NCI-H82 (cell line): ENCODE measurements at regions not wholly inside any gene's neighbourhood (a gene's known extent, or its start where the extent isn't known, plus 50 kb on each side); places are given as distances from the start of the nearest gene placed in this dataset.

ENCODE experiments used
- DNase-seq: peaks from one replicate; lab custom pipeline; 2025; lab: John Stamatoyannopoulos, UW

DNA sequence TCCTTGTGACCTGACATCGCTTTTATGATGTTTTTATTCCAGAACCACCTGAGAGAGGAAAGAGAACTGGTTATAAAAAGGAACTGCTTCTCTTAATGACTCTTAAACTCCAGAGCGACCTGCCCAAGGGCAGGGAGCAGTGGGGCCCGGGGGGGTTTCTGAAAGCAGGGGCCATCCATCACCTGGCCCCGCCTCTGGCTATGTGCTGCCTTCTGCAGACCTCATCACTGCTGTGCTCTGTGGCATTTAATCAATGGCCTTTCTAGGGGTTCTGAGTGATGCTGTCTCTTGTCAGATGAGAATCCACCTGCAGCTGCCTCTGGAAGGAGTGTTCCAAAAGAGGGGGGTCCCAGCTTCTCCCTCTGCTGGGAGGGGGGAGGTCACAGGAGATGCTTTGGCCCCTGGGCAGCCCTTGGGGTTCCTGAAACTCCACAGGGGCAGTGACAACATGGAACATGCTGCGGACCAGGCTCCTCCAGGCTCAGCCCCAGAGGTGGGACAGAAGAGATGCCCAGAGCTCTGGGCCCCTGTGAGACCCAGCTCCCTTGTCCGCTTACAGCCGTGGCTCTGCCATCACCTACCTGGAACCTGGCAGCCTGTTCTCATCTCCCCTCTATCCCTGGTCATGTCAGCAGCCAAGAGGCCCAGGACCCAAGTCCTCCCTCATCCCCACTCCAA, 177.1 kb upstream of the SULF2 start:
- DNase-seq: no peak

DNA sequence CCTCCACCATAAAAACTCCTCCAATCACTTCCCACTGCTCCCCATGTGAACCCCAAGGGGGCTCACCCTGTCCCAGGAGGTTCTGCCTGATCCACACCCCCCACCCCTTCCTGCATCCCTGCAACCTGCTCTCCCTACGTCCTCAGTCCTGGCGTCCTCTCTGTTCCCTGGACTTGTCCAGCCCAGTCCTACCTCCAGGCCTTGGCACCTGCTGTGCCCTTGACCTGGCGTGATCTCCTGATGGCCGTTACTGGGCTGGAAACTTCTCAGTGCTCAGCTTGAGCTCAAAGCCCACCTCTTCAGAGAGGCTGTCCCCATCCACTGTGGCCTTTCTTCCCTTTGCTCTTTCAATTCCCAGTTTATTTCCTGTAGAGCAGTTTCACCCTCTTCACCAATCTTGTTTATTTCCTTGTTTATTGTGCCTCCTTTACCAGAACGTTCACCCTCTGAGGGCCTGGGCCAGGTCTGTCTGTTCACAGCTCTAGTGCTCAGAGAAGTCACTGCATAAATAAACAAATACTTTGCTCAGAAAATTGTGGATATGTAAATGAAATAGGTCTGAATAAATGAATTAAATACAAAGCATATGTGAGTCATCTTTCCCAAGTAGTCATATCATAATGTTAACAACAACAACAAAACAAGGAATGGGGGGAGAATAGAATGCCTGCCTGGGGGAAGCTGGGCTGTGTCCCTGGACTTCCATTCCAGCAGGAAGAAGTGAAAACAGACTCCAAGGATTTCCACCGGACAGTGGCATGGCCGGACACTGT, 175.7 kb upstream of the SULF2 start:
- no peak for DNase-seq

DNA sequence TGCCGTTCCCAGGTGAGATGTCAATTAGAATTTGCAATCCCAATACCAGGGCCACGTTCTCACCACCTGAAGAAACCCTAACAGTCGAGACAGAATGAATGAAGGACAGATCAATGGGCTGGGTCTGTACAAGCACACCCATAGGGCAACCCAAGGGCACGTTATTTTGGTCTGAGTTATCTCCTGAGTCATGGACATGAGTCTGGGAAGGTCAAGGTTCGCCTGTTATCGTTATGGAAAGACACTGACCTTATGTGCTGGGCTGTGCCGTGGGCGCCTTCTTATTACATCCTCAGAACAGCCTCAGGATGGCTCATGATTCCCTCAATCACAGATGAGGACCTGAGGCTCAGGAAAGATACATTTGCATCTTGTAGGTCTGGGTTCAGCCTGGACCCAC, 175.0 kb upstream of the SULF2 start:
- DNase-seq: no peak

DNA sequence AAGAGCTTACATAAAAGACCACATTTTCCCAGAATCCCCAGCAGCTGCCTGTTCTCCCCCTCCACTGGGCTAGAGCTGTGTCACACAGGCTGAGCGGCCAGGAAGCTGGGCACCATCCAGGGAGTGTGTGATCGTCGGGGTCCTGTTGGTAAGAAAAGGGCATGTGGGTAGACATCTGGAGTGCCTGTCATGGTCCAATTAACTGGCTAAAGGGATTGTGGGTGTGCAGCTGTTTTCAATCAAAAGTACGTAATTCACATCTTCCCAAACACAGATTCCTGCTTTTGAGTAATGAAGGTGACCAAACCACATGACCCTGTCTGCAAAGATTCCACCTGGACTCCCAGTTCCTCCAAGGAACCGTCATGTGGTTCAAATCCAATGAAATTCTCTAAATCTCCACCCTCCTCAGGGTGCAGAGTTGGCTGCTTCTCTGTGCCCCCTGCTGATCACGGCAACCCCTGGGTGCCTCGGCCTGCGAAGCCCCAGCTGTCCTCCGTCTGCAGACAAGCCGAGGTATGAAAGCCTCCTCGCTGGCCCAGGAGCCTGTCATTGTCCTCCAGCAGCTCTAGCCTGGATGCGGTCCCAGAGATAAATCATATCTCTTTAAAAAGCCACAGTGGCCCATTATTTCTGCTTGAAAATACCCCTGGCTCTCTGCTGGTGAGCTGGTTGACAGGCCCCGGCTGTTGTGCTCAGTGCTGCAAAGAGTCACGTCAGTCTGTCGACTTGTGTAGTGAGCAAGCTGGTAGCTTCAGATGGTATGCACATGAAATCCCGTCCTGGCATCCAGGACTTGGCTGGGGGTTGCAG, 172.9 kb upstream of the SULF2 start:
- peak; percentile 75 for DNase-seq

DNA sequence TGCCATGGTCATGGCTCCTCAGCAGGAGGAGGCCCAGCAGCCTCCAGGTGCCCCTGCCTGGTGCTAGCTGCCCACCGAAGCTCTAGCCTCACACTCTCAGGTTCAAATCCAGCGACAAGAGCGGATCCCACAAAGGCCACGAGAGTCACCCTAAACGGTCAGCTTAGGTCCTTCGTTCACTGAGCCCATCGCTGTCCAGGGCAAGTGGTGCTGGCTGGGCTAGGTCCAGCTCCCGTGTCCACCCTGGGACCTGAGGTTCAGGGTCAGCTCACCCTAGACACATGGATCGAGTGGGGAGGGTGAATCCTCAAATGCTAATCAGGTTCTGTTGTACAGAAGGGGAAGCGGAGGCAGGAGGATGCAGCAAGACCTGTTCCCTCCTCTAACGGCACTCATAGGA, 171.9 kb upstream of the SULF2 start:
- DNase-seq: no peak

DNA sequence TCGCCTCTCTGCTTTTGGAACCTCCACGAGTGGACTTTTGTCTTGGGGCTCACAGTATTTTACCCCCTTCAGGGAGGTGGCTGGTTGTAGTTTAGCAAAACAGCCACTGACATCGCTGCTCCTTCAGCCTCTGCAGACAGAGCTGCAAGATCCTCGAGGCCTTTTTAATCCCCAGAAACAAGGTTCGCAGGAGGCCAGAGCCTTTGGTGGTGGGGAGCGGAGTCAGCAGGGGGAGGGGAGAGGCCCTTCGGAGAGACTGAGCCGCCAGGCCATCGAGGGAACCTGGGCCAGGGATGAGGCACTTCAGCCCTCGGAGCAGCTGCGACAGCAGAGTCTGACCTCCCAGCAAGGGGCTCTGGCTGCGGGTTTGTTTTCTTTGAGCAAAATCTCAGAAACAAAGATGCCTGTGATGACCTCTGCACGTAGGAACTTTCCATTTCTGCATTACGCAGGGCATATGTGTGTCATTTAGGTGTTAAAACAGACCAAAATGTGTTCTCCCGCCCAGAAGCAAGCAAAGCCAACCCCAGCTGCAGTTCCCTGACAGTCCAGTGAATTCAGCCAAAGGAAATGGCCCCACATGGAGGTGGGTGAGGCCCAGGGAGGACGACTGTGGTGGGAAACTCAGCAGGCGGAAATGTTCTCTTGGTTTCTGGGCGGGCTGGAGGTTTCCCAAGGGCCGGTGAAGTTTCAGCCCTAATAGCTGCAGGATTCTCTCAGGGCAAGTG, 171.2 kb upstream of the SULF2 start:
- peak; percentile 26 for DNase-seq

DNA sequence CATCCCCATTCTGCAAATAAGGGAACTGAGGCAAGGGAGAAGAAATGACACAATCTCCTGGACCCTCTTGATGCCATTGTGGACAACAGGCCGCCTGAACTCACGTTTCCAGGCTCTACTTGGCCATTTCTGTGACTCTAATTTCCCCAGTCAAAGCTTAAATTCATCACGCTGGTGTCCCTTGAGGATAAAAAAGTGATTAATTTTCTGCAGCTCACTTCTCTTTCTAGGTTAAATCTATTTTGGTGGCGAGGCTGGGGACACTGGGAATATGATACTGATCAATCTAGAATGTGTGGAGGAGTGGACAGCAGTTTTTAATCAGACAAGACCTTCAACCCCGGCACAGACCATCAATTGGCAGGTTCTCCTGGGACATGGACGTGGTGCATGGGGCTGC, 168.2 kb upstream of the SULF2 start:
- DNase-seq: no peak

DNA sequence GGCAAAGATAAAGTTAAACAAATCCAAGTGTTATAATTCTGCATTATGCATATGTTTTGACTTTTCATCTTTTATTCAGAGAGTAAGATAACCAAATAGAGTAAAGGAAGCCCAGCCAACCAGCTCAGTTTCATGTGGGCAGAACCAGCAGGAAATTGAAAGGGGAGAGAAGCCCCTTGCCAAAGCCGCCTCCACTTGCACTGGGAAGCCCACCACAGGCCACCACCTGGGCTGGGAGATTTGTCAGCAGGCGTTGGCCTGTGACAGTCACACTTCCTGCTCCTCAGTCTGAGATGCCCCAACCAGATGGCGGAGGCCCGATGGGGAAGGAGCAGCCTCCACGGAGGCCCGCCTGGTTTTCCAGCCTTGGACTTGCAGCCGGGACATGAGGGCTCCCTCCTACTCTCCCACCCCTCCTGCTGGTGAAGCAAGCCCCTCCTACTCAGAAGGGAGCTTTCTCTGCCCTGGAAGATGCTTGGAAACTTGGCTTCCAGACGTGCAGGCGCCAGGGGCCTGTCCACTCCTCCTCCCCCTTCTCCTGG, 166.8 kb upstream of the SULF2 start:
- no peak for DNase-seq

DNA sequence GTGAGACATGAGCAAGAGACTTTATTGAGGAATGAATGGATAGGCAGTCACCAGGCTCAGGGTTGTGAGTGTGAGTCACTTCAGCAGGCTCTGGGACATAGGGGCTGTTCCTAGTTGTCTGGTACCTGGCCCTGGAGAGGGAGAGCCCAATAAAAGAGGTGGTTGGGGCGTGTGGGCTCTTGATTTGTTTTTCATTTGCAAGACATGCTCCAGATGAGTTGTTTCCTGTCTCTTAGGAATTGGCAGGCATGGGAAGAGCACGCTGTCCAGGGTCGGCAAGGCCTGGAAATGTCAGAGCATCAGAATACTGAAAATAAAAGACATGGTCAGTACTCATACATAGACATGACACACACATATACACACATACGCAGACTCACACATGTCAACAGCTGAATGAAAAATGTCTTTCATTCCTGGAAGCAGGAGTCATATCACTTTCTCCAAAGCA, 166.3 kb upstream of the SULF2 start:
- DNase-seq: no peak

DNA sequence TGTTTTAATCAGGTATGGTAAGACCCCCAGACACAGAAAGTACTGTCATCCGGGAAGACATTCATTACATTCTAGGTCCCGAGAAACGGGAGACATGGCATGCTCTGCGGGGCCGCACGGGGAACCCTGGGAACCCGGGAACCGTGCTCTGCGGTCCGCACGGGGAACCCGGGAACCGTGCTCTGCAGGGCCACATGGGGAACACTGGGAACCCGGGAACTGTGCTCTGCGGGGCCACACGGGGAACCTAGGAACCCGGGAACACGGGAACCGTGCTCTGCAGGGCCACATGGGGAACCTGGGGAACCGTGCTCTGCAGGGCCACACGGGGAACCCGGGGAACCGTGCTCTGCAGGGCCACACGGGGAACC, 165.6 kb upstream of the SULF2 start:
- no peak for DNase-seq

DNA sequence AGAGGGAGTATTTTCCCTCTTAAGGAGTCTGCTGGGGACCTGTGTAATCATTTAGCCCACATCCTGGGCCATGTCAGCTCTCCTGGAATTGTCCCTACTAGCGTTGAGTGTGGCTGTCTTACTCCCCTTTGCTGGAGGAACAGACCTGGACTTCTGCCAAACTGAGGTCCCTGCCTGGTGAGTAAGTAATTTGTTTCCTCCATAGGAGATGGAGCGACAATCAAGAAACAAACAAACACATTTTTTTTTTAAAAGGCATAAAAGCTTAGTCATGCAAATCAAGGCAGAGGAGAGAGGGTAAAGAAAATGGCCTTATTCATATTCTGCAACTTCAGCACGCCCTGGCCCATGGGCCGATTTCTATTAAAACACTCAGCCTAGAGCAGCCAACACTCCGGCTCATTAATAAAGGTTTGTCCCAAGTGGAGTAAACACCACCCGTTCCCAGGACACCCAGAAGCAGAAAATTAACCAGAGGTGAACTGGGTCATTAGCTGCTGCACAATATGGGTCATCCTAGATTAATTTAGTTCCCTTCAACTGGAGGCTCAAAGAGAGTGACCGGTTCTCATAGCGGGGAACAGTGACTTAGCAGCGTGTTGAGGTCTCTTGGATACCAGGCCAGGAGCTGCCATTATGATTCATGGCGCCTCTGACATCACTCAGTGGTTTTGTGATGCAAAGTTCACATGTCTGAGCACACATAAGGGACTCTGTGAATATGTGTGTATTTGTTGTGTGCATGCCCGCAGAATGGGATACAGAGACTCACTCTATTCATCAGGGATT, 165.0 kb upstream of the SULF2 start:
- no peak for DNase-seq

DNA sequence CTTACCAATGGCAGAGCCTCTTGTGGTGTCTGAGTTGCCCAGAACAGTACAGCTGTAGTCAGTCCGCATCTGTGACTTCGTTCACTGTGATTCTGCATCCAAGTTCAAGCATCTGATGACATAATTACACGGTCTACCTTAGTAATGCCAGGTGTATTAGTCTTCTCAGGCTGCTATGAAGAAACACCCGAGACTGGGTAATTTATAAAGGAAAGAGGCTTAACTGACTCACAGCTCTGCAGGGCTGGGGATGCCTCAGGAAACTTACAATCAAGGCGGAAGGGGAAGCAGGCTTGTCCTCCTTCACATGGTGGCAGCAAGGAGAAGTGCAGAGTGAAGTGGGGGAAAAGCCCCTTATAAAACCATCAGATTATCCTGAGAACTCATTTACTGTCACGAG, 163.9 kb upstream of the SULF2 start:
- no peak for DNase-seq

DNA sequence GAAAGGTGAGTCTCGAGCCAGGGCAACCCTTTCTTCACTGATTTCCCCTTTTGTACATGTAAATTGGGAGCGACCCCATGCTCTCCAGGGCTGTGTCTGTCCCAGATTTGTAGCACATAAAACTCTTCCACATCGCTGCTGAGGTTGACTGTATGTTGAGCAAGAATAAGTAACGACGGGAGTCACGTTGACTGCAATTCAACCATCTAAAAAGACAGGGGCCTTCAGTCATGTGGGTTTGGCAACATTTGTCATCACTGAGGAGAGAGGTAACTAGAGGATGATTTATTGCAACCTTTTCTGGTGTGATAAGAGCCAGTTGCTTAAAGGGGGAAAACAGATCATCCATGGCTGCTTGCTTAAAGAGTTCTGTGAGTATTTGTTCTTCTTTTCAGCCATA, 159.4 kb upstream of the SULF2 start:
- no peak for DNase-seq

DNA sequence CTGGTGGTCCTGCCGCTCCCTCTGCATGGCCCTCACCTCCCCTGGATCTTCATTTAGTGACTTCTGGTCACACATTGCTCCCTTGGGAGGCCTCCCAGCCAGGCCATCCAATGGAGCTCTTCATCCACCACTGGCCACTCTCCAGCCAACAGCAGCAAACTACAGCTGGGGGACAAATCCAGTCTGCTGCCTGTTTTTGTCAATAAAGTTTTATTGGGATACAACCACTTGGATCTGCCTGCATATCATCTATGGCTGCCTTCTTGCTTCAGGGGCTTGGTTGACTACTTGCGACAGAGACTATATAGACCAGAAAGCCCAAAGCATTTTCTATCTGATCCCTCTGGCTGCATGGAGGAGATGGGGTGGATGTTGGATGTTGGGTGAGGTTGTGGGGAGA, 156.6 kb upstream of the SULF2 start:
- DNase-seq: no peak

DNA sequence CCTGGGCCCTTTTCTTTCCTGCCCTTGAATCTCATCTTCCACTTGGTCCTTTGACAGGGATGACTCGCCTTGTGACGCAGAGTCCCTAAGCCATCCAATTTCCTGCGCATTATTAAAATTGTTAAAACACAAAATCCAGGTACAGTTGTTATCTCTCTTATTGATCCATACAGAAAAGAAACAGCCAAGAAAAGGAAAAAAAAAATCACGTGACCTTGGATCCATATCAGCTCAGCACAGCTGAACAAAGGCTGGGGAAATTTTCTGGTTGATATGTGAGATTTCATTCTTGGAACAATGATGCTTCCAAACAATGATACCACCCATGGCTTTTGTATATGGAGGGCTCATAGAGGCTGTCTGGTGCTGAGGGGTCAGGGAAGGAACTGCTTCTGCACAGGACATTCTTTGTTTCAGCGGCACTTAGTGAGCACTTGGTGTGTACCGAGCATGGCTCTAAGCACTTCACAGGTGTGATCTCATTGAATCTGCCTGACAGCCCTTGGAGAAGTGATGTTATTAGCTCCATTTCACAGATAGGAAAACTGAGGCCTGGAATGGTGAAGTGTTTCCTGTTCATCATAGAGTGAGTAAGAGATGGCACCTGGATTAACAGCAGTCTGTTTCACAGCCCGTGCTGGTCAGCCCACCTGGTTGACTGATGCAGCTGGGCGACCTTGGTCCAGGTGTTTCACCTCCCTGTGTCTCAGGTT, 155.0 kb upstream of the SULF2 start:
- DNase-seq: no peak

DNA sequence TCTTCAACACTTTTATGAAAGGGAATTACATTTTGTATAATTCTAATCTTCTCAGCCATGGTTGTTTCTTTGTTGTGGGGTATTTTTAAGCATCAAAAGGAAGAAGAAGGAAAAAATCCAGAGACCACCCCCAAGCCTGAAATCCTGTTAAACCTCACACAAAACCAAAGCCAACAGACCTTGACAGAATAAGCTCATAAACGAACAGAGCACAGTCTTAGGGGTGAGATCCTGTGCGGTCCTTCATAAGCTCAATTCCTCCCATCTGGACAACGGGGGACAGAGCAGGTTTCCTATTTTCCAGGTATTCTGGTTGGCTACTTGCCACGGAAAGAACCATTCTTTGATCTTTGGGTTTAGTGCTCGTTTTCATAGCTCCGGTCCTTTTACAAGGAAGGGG, 151.3 kb upstream of the SULF2 start:
- peak; percentile 88 for DNase-seq

DNA sequence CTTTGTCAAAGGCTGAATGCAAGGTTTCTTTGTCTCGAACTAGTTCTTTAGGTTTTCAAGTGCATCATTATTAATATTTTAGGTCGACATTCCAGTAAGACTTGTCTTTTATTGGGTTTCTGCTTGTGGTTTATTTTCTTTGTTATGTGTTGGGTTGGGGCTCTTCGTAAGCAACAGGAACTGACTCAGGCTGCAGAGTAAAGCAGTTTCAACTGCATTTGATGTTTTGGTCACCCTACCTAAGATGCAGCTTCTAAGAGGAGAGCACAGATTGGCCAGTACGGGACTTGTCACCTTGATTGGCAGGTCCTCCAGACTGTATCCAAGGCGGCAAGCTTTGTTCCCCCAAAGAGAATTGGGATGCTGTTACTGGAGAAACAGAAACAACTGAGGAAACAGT, 149.5 kb upstream of the SULF2 start:
- DNase-seq: no peak

DNA sequence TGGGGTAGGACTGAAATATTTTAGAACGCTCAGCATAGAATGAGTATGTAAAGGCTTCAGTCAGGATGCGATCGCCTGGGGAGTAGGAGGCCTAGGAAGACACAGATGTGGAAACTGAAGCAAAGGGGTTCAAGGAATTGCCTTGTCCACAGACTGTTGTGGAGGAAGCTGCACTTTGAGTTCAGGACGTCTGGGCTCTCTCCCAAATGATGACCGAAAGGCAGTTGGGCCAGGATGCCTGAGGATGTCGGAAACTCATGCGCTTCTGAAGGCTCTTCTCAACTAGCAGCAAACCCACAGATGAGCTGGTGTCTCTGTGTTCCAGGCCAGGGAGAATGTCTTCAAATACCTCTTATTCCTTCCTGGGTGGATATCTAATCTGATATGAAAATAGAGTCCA, 146.2 kb upstream of the SULF2 start:
- DNase-seq: no peak

DNA sequence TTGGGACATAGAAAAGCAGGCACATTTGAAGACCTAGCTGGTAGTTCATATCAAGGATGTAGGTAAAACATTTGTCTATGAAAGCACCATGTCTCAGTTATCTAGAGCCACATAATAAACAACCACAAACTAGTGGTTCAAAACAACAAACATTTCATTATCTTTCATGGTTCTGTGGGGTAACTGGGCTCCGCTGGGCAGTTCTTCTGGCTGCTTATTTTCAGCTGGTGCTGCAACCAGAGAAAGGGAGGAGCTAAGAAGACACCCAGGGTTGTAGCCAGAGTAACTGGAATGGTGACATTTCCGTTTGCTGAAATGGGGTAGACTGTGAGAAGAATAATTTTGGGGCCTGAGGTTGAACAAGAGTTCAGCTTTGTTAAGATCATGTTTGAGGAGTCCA, 145.7 kb upstream of the SULF2 start:
- DNase-seq: no peak

DNA sequence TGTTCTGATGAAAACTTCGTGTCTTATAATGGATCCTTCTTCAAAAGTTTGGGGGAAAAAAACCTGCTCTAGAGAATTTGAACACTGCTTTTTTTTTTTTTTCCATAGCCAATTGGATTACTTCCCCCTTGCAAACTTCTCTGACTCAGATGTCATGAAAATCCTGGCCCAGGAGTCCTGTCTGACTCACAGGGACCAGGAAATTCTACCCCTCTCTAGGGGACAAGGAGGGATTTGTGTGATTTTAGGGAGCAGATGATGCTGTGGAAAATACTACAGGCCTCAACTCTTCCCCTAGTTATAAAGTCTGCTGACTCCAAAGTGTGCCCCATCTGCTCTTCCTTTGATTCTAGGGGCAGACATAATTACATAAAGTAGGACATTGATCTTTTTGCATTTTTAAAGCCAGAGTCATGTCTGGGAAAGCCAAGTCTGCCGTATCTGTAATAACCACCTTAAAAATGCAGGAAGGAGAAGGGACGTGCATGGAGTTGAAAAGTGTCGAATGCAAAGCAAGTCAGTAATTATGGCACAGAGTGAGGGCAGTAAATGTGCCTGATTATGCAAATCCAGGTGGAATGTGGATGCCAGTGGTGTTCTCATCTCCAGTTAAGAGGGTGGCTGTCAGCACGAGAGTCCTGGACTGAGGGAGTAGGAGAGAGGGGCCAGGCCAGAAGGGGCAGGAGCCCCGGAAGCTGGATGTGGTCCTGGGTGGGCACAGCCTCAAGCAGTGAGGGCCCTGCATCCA, 144.3 kb upstream of the SULF2 start:
- DNase-seq: peak; percentile 70
